Upper lobe of left lung (tissue), 6 donors: ENCODE measurements at regions not wholly inside any gene's neighbourhood (a gene's known extent, or its start where the extent isn't known, plus 50 kb on each side); places are given as distances from the start of the nearest gene placed in this dataset.

ENCODE experiments used
- ATAC-seq, 2 donors: fragments of 200-7000 bp; cut with Tn5 transposase; one replicate each; pipeline ENCODE4 v1.9.1; 2022; ENCODE audit warnings: mild to moderate bottlenecking in 2 of 2, moderate library complexity in 2 of 2; ENCODE audit not compliant: low FRiP score in 2 of 2
- DNase-seq, 2 donors: peaks; one replicate each; pipeline ENCODE4 v3.0.0-alpha.2; 2019 to 2020
- H3K27ac ChIP-seq, 4 donors: fragments of 200-600 bp; sonication (generic); one replicate each; pipeline ENCODE4 v1.5.1; 2016 to 2019
- H3K27me3 ChIP-seq, 4 donors: fragments of 200-600 bp; sonication (generic); one replicate each; pipeline ENCODE4 v1.5.1; 2017 to 2019
- H3K36me3 ChIP-seq, 4 donors: fragments of 200-600 bp; sonication (generic); one replicate each; pipeline ENCODE4 v1.5.1; 2016 to 2019
- H3K4me1 ChIP-seq, 4 donors: fragments of 200-600 bp; sonication (generic); one replicate each; pipeline ENCODE4 v1.5.1; 2018 to 2019
- H3K4me3 ChIP-seq, 4 donors: fragments of 200-600 bp; sonication (generic); one replicate each; pipeline ENCODE4 v1.5.1; 2017 to 2019; ENCODE audit warnings: mild to moderate bottlenecking in 2 of 4, moderate library complexity in 1 of 4
- H3K9me3 ChIP-seq, 4 donors: fragments of 200-600 bp; sonication (generic); one replicate each; pipeline ENCODE4 v1.5.1; 2018 to 2019
- EP300 ChIP-seq, 4 donors: sonication (generic); formaldehyde crosslinking; IDR thresholded peaks; one replicate each; pipeline ENCODE4 v1.5.1; 2017; ENCODE audit warnings: antibody characterized with exemption in 4 of 4, control low read depth in 2 of 4
- POLR2A ChIP-seq, 4 donors: fragments of 450-650 bp; IDR thresholded peaks; one replicate each; pipeline ENCODE4 v1.5.1; 2016 to 2017; ENCODE audit warnings: antibody characterized with exemption in 4 of 4, mild to moderate bottlenecking in 2 of 4
- POLR2AphosphoS5 ChIP-seq, 2 donors: sonication (generic); formaldehyde crosslinking; IDR thresholded peaks; one replicate each; pipeline ENCODE4 v1.5.1; 2017; ENCODE audit warnings: antibody characterized with exemption in 2 of 2
- WGBS, 2 donors: methylation state at CpG; one replicate each; pipeline ENCODE4 v1.1.5; 2017 to 2018; 5-methylcytosine and 5-hydroxymethylcytosine counted together
- TF ChIP-seq, protein P1 (sequence below), 6 experiments: fragments of 450-650 bp in 4 of 6; fragments of 200-600 bp in 2 of 6; sonication (generic) in 2 of 6; IDR thresholded peaks; one replicate each; pipeline ENCODE4 v1.5.1; 2016 to 2019; ENCODE audit warnings: antibody characterized with exemption in 6 of 6
- donor health status: DM: no; HTN: no; CAD: no; lungs with moderate emphysema.
- donor health status: DM: no; HTN: yes; CAD: no; lungs with severe emphysema.

GRCh38 chr3:24033818-24034217, 88.7 kb downstream of the NR1D2 start:
- ATAC-seq (no peak), DNase-seq (no peak)
- TF ChIP-seq EP300 (IDR thresholded peaks at IDR 0.05) (no peak), POLR2AphosphoS5 (IDR thresholded peaks at IDR 0.05) (no peak)
- no peak overlapping the region for H3K4me3 ChIP-seq
- no peaks in the 10 kb centered on the region for H3K36me3 ChIP-seq
- H3K27me3 ChIP-seq, result no peaks in the 10 kb centered on the region
- H3K9me3 ChIP-seq, result peaks cover 0 to 3% (median 0%) of the 10 kb centered on the region in 4 donors
- H3K27ac ChIP-seq, result no peak overlapping the region
- H3K4me1 ChIP-seq, result no peaks in the 10 kb centered on the region
- WGBS, 2 donors, result 79 to 88% methylated on average over 2 of the region's 2 CpGs

GRCh38 chr3:24034464-24034863, 89.4 kb downstream of the NR1D2 start:
- DNase-seq (no peak), ATAC-seq (no peak)
- Histone ChIP-seq H3K27me3 (no peaks in the 10 kb centered on the region), H3K27ac (no peak overlapping the region), H3K4me1 (peaks cover 0 to 3% (median 0%) of the 10 kb centered on the region in 4 donors), H3K4me3 (no peak overlapping the region), H3K9me3 (peaks cover 0 to 3% (median 0%) of the 10 kb centered on the region in 4 donors), H3K36me3 (no peaks in the 10 kb centered on the region)
- TF ChIP-seq, protein P1, sequence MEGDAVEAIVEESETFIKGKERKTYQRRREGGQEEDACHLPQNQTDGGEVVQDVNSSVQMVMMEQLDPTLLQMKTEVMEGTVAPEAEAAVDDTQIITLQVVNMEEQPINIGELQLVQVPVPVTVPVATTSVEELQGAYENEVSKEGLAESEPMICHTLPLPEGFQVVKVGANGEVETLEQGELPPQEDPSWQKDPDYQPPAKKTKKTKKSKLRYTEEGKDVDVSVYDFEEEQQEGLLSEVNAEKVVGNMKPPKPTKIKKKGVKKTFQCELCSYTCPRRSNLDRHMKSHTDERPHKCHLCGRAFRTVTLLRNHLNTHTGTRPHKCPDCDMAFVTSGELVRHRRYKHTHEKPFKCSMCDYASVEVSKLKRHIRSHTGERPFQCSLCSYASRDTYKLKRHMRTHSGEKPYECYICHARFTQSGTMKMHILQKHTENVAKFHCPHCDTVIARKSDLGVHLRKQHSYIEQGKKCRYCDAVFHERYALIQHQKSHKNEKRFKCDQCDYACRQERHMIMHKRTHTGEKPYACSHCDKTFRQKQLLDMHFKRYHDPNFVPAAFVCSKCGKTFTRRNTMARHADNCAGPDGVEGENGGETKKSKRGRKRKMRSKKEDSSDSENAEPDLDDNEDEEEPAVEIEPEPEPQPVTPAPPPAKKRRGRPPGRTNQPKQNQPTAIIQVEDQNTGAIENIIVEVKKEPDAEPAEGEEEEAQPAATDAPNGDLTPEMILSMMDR (IDR thresholded peaks at IDR 0.05), result no peak

GRCh38 chr3:24037971-24038370, 92.9 kb downstream of the NR1D2 start:
- Histone ChIP-seq H3K27me3 (no peaks in the 10 kb centered on the region), H3K4me1 (peaks cover 0 to 6% (median 3%) of the 10 kb centered on the region in 4 donors), H3K9me3 (no peaks in the 10 kb centered on the region), H3K27ac (no peak overlapping the region), H3K36me3 (no peaks in the 10 kb centered on the region), H3K4me3 (no peak overlapping the region)
- WGBS, 2 donors, result 78 to 85% methylated on average over 2 of the region's 2 CpGs
- no peak for DNase-seq
- ATAC-seq, result no peak
- TF ChIP-seq POLR2A (IDR thresholded peaks at IDR 0.05), result no peak
- TF ChIP-seq, protein P1 (IDR thresholded peaks at IDR 0.05), result no peak

GRCh38 chr3:24040311-24040710, 95.2 kb downstream of the NR1D2 start:
- TF ChIP-seq EP300 (IDR thresholded peaks at IDR 0.05) (no peak), POLR2A (IDR thresholded peaks at IDR 0.05) (no peak), POLR2AphosphoS5 (IDR thresholded peaks at IDR 0.05) (no peak)
- TF ChIP-seq, protein P1 (IDR thresholded peaks at IDR 0.05), result no peak
- 94 to 95% methylated on average over 3 of the region's 3 CpGs for WGBS, 2 donors
- Histone ChIP-seq H3K9me3 (no peaks in the 10 kb centered on the region), H3K36me3 (no peaks in the 10 kb centered on the region), H3K4me1 (peaks cover 0 to 9% (median 6%) of the 10 kb centered on the region in 4 donors), H3K4me3 (no peak overlapping the region), H3K27ac (no peak overlapping the region), H3K27me3 (no peaks in the 10 kb centered on the region)
- ATAC-seq, result no peak
- DNase-seq, result no peak

- H3K36me3 ChIP-seq, result no peaks in the 10 kb centered on the region
- H3K27me3 ChIP-seq, result no peaks in the 10 kb centered on the region
- H3K9me3 ChIP-seq, result no peaks in the 10 kb centered on the region
- peak overlapping the region; percentile 27 to 83 (median 48) for H3K27ac ChIP-seq
- ATAC-seq (peak; percentile 34 to 76), DNase-seq (no peak)
- no peak overlapping the region for H3K4me3 ChIP-seq
- TF ChIP-seq, protein P1 (IDR thresholded peaks at IDR 0.05), result no peak
- no peak for TF ChIP-seq EP300 (IDR thresholded peaks at IDR 0.05)
- peak in 1 of 2 donors; percentile 9 for TF ChIP-seq POLR2AphosphoS5 (IDR thresholded peaks at IDR 0.05)
- peaks cover 0 to 9% (median 6%) of the 10 kb centered on the region in 4 donors for H3K4me1 ChIP-seq
- 30 to 34% methylated on average over 10 of the region's 10 CpGs for WGBS, 2 donors
Observed at GRCh38 chr3:24042174-24043059, 97.3 kb downstream of the NR1D2 start.
